GM18498 (cell line): ENCODE measurements at regions not wholly inside any gene's neighbourhood (a gene's known extent, or its start where the extent isn't known, plus 50 kb on each side); places are given as distances from the start of the nearest gene placed in this dataset.
"Not testable (repeated sequence)": the region's sequence is repeated elsewhere in the genome, so short reads cannot be mapped to it uniquely, and the experiment has no call there.

Experiments
- ATAC-seq: cut with Tn5 transposase; IDR thresholded peaks from one replicate; pipeline ENCODE4 v1.9.1; 2021; ENCODE audit warnings: mild to moderate bottlenecking, moderate library complexity; ENCODE audit not compliant: unreplicated experiment

DNA sequence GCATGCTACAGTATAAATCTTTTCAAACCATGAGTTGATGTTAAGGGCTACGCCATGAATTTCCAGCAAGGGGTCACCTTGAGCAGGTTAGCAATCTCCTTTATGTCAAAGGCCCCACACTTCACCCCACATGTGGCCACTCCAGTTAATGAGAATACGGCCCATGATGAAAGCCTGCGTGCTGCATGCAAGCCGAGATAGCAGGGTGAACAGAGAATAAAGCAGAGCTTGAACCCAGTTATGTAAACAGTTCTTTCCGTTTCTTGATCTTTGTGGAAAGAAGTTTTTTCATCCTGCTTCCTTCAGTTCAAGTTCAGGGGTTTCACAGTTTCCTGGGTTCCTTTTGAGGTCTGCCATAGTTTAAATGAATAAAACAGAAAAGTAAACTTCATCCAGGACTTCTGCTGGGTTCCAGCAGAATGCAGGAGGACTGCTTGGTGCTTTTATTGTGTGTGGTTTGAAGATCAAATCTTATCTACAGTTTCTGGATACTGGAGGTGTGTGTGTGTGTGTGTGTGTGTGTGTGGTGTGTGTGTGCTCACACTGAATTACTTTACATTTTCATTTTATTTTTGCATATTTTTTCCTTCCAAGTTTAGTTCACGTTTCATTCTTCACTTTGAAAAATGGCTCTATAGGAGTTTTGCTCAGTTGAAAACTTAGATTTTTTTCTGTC, 87.1 kb downstream of the HMHB1 start:
- no peak for ATAC-seq

DNA sequence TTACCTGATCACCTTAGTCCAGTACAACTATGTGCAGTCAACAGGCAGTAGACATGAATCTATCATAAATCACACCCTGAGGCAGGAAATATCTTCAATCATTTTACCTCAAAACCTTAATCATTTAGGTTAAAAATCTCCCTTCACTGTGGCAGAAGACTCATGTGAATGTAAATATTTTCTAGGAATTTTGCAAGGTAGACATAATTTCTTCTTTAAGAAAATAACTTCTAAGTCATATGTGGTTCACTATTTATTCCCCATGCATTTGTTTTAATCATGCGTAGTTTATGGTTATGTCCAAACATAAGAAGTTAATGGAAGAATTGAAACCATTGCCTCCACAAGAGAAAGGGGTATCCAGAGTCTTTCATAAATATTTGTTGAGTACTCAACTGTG, 97.0 kb downstream of the HMHB1 start:
- ATAC-seq = no peak

DNA sequence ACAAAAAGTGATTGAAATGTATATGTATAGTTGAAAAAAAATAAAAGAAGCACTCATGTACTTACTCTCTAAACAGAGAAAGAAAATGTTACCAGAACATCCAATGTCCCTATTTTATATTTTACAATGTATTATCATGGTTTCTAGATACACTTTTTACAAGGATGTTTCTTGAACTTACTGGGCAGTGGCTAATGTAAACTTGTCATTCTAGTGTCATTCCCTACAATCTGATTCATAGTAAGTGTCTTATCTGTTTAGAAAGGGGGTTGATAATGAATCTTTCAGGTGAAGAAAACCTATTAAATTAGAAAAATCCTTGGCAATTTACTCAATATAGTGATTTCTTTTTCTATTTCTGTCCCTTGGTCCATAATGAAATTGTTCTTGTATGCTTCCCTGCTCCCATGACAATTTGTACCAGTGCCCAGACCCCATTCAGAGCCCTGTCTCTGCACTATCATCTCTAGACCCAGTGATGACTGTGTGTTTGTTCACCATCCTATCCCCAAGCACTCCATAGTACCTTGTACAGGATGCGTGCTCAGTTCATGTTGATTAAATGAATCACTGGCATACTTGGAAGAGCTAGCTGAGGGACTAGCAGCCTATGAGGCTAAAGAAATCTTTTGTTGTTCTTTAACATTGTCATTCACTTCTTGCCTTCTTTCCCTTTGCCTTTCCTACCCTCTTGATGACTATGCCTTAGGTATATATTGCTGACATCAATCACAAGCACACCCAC, 101.2 kb downstream of the HMHB1 start:
- no peak for ATAC-seq

DNA sequence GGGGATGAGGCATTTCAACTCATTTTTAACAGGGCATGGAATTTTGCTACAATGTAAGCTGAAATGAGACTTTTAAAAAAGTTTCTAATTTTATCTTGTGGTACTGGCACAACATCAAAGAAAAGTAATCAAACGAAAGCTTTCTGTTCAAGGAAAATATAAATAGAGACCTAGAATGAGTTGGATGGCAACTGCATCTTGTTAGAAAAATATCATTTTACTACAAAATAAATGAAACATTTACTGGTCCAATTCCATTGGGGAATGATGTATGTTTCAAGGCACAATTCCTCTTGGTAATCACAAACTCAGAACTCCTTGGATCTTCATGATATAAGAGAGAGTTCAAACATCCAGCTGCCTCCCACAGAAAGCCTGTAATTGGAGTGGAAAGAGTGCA, 102.8 kb downstream of the HMHB1 start:
- ATAC-seq = no peak

DNA sequence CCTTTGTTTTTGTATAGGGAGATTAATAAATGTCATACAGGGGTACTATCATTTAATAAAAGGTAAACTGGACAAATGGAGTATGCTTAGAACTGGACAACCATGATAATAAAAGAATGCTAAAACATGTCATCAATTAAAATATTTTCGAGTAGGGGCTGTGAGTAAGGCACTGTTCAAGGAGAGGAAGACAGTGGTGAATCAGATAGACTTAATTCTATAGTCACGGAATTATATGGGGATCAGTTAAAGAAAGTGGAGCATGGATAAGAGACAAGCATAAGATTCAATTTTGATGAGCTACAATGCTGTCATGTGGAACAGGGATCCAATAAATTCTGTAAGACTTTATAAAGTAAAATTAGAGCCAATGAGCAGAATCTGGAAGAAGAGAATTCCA, 104.5 kb downstream of the HMHB1 start:
- no peak for ATAC-seq

DNA sequence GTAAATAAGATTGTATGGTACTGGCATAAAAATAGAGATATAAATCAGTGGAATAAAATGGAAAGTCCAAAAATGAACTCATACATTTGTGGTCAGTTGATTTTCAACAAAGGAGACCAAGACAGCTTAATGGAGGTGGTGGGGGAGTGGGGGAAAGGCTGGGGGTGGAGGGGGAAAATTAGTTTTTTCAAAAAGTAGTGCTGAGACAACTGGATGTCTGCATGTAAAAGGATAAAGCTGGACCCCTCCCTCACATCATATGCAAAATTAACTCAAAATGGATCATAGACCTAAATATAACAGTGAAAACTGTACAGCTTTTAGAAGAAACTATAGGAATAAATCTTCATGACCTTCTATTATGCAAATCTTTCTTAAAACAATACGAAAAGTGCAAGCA, 107.0 kb downstream of the HMHB1 start:
- no peak for ATAC-seq

DNA sequence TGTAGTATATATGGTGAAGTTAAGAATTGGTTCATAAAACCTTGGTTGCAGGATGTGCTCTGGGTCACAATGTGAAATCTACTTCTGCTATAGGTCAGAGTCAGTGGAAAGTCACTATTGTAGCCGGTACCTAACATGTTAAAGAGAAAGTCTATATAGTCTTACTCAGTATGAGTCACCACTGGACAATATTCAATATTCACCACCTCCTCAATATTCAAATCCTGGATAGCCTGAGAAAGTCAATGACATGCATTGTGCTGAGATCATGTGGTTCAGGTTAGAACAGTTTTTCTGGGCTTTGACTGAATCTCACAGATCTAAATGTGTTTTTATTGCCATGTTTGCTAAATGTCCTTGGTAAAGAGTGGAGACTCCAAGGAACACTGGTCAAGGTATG, 108.8 kb downstream of the HMHB1 start:
- ATAC-seq = no peak

DNA sequence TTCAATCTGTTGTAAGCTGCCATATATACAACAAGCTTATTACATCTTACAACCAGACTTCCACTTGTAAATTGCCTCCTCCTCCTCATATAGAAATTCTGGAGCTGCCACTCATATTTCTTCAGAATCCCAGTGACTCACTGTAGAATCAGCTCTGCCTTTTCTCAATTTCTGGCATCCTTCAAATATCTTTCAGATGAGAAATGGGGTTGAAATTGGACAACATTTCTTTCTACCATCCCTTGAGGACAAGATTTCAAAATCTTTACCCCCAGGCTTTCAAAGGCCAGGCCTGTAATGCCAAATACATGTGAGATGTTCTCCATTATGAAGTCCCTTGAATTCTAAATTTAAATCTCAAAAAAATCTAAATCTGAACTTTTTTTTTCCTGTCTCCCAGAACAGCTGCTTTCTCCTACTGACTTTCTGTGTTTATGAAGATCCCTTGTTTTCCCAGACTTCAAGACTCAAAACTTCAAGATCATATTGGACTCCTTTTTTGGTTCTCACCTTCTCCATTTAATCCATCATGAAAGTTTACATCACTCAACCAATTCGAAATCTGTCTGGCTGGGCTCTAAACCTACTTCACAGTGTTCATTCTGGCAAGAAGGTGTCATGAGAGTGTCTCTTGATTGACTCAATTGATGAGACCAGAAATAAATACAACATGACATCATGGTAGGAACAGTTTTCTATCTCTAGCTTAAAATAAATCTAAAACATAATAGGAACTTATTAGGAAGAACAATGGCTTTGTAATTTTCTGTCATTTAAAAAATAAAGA, 109.8 kb downstream of the HMHB1 start:
- ATAC-seq = no peak

DNA sequence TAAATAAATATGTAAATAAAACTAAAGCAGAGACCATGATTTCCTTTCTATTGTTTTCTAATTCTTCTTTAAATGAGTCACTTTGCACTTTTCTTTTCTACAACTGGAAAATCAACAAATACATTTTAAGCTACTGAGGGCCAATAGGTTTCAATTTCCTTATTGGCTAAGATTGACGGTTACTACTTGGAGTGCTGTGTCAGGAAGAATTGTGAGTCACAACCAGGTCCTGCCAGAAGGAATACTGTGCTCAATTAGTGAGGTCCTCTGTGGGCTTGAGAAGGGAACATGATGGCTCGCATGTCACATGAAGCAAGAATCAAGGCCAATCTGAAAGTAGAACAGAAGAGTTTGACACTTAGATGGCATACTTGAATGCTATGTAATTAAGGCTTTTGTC, 110.8 kb downstream of the HMHB1 start:
- no peak for ATAC-seq

DNA sequence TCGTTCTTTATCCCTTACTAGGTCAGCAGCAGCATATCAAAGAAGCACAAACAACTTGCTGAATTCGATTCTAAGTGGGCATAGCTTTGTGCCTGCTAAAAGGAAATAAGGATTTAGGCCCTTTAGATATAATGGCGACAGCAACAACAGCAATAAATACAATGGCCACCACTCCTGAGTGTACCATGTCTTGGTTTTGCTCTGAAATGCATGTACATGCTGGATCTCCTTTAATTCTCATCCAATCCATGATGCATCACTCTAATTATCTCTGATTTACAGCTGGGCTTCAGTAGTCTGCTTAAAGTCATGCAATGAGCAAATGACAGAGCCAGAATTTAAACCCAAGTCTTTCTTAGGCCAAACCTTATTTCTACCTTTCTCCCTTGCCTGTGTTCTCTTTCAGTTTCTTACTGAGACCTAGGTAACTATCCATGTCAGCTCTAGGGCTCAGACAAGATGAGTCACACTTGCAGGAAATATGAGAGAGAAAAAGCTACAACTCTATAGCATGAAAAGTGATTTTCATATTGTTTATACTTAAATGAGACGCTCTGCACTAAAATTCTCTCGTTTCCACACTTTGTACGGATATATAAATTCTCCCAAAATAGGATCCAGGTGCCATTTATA, 111.8 kb downstream of the HMHB1 start:
- peak; percentile 59 for ATAC-seq

DNA sequence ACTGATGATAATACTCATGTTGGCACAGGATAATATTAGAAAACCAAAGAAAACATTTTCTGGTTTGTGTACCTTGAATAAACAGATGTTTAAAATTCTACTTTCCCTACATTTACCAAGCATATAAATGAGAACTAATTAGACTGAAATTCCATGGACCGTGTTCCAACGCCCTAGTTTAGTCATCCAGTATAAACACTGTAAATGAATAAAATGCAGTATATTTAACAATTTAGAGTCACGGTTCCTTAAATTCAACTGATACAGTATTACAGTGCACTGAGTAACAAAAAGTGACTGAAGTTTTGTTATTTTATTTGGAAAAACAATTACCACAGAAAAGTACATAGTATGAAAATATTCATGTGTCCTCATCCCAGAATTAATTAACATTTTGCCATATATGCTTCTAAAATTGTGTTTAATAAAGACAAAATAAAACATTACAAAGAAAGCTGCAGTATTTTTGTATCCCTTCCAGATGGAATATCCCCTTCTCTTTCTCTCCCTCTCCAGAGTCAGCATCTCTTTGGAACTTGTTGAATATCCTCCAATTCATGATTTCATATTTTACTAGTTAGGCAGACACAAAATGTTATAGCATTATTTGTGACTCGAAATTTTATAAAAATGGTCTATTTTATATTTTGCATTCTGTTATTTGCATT, 112.5 kb downstream of the HMHB1 start:
- no peak for ATAC-seq

DNA sequence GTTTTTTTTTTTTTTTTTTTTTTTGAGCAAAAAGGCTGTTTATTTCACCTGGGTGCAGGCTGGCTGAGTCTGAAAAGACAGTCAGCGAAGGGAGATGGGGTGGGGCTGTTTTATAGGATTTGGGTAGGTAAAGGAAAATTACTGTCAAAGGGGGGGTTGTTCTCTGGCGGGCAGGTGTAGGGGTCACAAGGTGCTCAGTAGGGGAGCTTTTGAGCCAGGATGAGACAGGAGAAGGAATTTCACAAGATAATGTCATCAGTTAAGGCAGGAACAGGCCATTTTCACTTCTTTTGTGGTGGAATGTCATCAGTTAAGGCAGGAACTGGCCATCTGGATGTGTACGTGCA, 113.0 kb downstream of the HMHB1 start:
- ATAC-seq = not testable (repeated sequence)

DNA sequence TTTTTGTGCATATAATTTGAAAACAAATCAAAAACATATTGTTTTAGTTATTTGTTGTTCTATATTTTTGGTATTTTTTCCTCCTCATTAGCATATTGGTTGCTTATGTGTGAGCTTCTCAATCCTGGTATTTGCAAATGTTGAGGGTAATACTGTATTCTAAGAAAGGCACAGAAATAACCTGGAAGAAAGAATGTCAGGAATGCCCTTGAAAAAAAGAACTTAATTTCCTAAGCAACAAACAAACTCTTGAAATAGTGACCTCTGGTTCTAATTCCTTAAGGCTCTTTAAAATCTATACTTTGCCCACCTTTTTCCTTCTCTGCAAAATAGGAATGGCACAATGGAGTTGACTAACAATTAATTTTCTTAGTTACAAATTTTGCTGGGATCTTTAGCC, 117.5 kb downstream of the HMHB1 start:
- no peak for ATAC-seq

DNA sequence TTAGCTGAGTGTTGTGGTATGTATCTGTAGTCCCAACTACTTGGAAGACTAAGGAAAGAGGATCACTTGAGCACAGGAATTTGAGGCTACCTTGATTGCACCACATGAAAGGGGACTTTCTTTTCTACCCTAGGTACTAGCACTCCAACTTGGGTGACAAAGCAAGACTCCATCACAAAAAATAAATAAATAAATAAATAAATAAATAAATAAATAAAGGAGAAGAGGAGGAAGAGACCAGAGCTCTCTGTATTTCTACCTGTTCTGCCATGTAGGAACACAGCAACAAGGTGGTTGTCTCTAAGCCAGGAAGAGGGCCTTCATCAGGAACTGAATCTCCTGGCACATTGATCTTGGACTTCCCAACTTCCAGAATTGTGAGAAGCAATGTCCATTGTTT, 118.6 kb downstream of the HMHB1 start:
- ATAC-seq = no peak

DNA sequence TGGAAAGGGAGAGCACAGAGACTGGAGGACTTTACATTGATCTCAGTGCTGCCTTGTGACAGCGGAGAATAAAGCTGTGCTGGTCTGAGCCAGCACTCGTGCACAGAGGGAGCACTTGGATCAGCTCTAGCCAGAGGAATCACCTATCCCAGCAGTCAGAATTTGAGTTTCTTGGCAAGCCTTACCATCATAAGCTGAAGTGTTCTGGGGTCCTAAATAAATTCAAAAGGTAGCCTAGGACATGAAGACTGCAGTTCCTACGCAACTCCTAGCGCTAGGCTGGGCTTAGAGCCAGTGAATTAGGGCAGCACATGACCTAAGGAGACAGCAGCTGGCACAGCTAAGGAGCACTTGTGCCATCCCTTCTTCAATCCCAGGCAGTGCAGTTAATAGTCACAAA, 119.5 kb downstream of the HMHB1 start:
- ATAC-seq = no peak

DNA sequence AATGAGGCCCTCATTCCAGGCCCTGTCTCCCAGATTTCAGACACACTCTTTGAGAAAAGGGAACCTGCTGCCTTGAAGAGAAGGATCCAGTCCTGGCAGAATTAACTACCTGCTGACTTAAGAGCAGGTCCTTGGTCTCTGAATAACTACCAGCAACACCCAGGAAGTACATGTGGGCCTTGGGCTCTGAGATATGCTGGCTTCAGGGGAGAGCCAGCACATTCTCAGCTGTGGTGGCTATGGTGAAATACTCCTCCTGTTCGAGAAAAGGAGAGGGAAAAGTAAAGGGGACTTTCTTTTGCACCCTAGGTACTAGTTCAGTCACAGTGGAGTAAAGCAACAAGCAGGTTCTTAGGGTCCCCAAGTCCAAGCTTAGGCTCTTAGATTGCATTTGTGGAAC, 120.0 kb downstream of the HMHB1 start:
- ATAC-seq = no peak

DNA sequence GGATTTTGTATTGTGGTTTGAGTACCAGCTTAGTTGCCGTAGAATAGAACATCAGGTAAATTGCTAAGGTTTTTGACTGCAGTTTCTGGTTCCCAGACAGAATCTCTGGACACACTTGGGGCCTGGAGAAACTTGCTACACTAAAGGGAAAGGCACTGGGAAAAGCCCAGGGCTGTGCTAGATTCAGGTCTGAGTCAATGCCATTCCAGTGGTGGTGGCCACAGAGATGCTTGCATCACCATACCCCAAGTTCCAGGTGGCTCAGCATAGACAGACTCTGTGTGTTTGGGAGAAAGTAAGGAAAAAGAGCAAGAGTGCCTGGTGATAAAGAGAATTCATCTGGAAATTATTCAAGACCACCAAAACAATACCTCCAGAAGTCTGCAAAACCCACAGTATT, 120.6 kb downstream of the HMHB1 start:
- no peak for ATAC-seq

DNA sequence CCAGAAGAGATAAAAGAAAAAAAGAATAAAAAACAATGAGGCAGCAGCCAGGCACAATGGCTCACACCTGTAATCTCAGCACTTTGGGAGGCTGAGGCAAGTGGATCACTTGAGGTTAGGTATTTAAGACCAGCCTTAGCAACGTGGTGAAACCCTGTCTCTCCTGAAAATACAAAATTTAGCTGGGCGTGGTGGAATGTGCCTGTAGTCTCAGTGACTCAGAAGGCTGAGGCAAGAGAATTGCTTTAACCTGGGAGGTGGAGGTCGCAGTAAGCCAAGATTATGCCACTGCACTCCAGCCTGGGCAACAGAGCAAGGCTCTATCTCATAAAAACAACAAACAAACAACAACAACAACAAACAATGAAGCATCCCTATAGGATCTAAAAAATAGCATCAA, 121.5 kb downstream of the HMHB1 start:
- no peak for ATAC-seq

DNA sequence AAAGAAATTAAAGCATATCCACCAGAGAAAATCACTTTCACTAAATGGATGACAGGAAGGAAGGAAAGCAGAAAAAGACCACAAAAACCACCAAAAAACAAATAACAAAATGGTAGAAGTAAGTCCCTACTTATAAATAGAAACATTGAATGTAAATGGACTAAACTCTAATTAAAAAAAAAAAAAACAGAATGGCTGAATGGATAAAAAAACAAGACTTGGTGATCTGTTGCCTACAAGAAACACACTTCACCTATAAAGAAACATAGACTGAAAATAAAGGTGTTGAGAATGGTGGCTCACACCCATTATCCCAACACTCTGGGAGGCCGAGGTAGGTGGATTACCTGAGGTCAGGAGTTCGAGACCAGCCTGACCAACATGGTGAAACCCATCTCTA, 122.9 kb downstream of the HMHB1 start:
- no peak for ATAC-seq

DNA sequence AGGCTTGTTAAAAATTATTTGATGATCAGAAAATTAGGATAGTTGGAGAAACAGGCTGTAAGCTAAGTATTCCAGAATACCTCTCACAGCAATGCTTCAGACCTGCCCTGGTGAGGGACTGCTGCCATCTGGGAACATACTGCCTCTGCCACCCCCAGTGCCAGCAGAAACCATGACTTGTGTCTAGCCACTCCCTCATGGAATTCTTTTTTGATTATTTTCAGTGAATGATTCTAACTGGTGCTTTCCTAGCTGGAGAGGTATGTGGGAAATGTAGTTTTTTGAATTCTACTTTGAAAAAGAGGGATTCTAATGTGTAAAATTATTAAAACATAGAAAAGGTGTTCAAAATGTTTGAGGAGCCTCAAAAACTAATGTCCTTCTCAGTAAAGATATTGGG, 126.3 kb downstream of the HMHB1 start:
- ATAC-seq = no peak

DNA sequence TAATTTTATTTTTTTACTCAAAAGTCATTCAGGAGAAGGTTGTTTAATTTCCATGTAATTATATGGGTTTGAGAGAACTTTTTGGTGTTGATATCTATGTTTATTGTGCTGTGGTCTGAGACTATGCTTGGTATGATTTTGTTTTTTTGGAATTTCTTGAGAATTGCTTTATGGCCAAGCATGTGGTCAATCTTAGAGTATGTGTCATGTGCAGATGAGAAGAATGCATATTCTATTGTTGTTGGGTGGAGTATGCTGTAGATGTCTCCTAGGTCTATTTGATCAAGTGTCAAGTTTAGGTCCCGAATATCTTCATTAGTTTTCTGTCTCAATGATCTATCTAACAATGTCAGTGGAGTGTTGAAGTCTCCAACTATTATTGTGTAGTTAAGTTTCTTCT, 134.9 kb downstream of the HMHB1 start:
- no peak for ATAC-seq
